UCSD-AML1 (cell line): ENCODE measurements at regions not wholly inside any gene's neighbourhood (a gene's known extent, or its start where the extent isn't known, plus 50 kb on each side); places are given as distances from the start of the nearest gene placed in this dataset.
"Not testable (repeated sequence)": the region's sequence is repeated elsewhere in the genome, so short reads cannot be mapped to it uniquely, and the experiment has no call there.

Experiments used
- DNase-seq: peaks from one replicate; lab custom pipeline; 2025; ENCODE audit not compliant: unreplicated experiment; lab: John Stamatoyannopoulos, UW

GRCh38 chr12:59517522-59517921, 78.3 kb upstream of the SLC16A7 start:
- no peak for DNase-seq

- DNase-seq: no peak
Observed at GRCh38 chr12:59500915-59501314, 94.9 kb upstream of the SLC16A7 start.

- no peak for DNase-seq
Observed at GRCh38 chr12:59500335-59500734, 95.5 kb upstream of the SLC16A7 start.

- DNase-seq: no peak
Observed at GRCh38 chr12:59499774-59500173, 96.1 kb upstream of the SLC16A7 start.

GRCh38 chr12:59494617-59495016, 101.2 kb upstream of the SLC16A7 start:
- DNase-seq: no peak

GRCh38 chr12:59491877-59492276, 104.0 kb upstream of the SLC16A7 start:
- no peak for DNase-seq

GRCh38 chr12:59486827-59487226, 109.0 kb upstream of the SLC16A7 start:
- no peak for DNase-seq

GRCh38 chr12:59484575-59484974, 111.3 kb upstream of the SLC16A7 start:
- DNase-seq: no peak

- DNase-seq: not testable (repeated sequence)
Observed at GRCh38 chr12:59474236-59474635, 121.6 kb upstream of the SLC16A7 start.

- peak; percentile 50 for DNase-seq
Observed at GRCh38 chr12:59472273-59472672, 123.6 kb upstream of the SLC16A7 start.

- no peak for DNase-seq
Observed at GRCh38 chr12:59459966-59460660, 135.7 kb upstream of the SLC16A7 start.

- DNase-seq: no peak
Observed at GRCh38 chr12:59453475-59453874, 142.4 kb upstream of the SLC16A7 start.

- DNase-seq: no peak
Observed at GRCh38 chr12:59452746-59453145, 143.1 kb upstream of the SLC16A7 start.

- DNase-seq: no peak
Observed at GRCh38 chr12:59452259-59452658, 143.6 kb upstream of the SLC16A7 start.

- peak; percentile 5 for DNase-seq
Observed at GRCh38 chr12:59446116-59446515, 149.7 kb upstream of the SLC16A7 start.

- DNase-seq: peak; percentile 8
Observed at GRCh38 chr12:59444932-59445331, 150.9 kb upstream of the SLC16A7 start.

GRCh38 chr12:59432057-59432456, 163.8 kb upstream of the SLC16A7 start:
- no peak for DNase-seq

GRCh38 chr12:59431266-59431665, 164.6 kb upstream of the SLC16A7 start:
- no peak for DNase-seq

GRCh38 chr12:59429766-59430165, 166.1 kb upstream of the SLC16A7 start:
- no peak for DNase-seq

- DNase-seq: no peak
Observed at GRCh38 chr12:59425798-59426197, 170.0 kb upstream of the SLC16A7 start.

GRCh38 chr12:59424666-59425065, 171.2 kb upstream of the SLC16A7 start:
- not testable (repeated sequence) for DNase-seq

- no peak for DNase-seq
Observed at GRCh38 chr12:59414051-59414450, 181.8 kb upstream of the SLC16A7 start.

GRCh38 chr12:59408431-59408830, 187.4 kb upstream of the SLC16A7 start:
- DNase-seq: no peak
